Naive thymus-derived CD4-positive, alpha-beta T cell (primary cell): ENCODE measurements at regions not wholly inside any gene's neighbourhood (a gene's known extent, or its start where the extent isn't known, plus 50 kb on each side); places are given as distances from the start of the nearest gene placed in this dataset.
"Not testable (repeated sequence)": the region's sequence is repeated elsewhere in the genome, so short reads cannot be mapped to it uniquely, and the experiment has no call there.

Experiments
- ATAC-seq: fragments of 150-1000 bp; cut with Tn5 transposase; 2 replicates; pipeline ENCODE4 v1.10.0; 2021; ENCODE audit warnings: mild to moderate bottlenecking, moderate library complexity
- CTCF ChIA-PET: fragments of 350-600 bp; sonication (Branson Sonifier 250); formaldehyde crosslinking; loops from one replicate; lab custom pipeline; 2021; ENCODE audit warnings: antibody characterized with exemption; lab: Charles Lee
- POLR2A ChIA-PET: fragments of 350-600 bp; sonication (Branson Sonifier 250); formaldehyde crosslinking; loops from one replicate; lab custom pipeline; 2021; ENCODE audit warnings: antibody characterized with exemption, inconsistent platforms; lab: Charles Lee
- DNase-seq, 9 donors: peaks; one replicate each; pipeline versions ENCODE4 v3.0.0 to v3.0.0-alpha.2; 2020 to 2022; ENCODE audit warnings: mixed read lengths in 1 of 9
- H3K27ac ChIP-seq: one replicate; pipeline ENCODE4 v1.7.0; 2013; ENCODE audit warnings: mild to moderate bottlenecking, low read depth, low read length, moderate library complexity
- H3K27me3 ChIP-seq, 2 donors: one replicate each; pipeline ENCODE4 v1.7.0; 2013; ENCODE audit warnings: low read length in 2 of 2, mild to moderate bottlenecking in 2 of 2, moderate library complexity in 2 of 2; ENCODE audit not compliant: control insufficient read depth in 2 of 2, insufficient read depth in 2 of 2
- H3K36me3 ChIP-seq, 3 experiments: 1 replicate in 2 of 3; 2 replicates in 1 of 3; pipeline ENCODE4 v1.7.0; 2013; ENCODE audit warnings: low read length in 3 of 3, mild to moderate bottlenecking in 3 of 3, moderate library complexity in 1 of 3; ENCODE audit not compliant: insufficient read depth in 3 of 3, control insufficient read depth in 2 of 3
- H3K4me1 ChIP-seq, 2 donors: one replicate each; pipeline ENCODE4 v1.7.0; 2013; ENCODE audit warnings: low read length in 2 of 2, mild to moderate bottlenecking in 2 of 2, moderate library complexity in 1 of 2; ENCODE audit not compliant: control insufficient read depth in 2 of 2, insufficient read depth in 2 of 2
- H3K4me3 ChIP-seq: 2 replicates; pipeline ENCODE4 v1.7.0; 2013; ENCODE audit warnings: mild to moderate bottlenecking, low read length
- H3K9me3 ChIP-seq, 3 experiments: 1 replicate in 2 of 3; 2 replicates in 1 of 3; pipeline ENCODE4 v1.7.0; 2013; ENCODE audit warnings: low read length in 3 of 3; ENCODE audit not compliant: control insufficient read depth in 2 of 3
- H3K27ac Mint-ChIP-seq, 9 donors: one replicate each; pipeline ENCODE4 v1.8.0; 2020 to 2022; ENCODE audit warnings: mixed read lengths in 9 of 9, mild to moderate bottlenecking in 8 of 9, moderate library complexity in 5 of 9, inconsistent platforms in 2 of 9
- H3K27me3 Mint-ChIP-seq, 5 donors: one replicate each; pipeline ENCODE4 v1.8.0; 2021 to 2022; ENCODE audit warnings: mixed read lengths in 5 of 5, mild to moderate bottlenecking in 1 of 5
- H3K36me3 Mint-ChIP-seq, 5 donors: one replicate each; pipeline ENCODE4 v1.8.0; 2020 to 2022; ENCODE audit warnings: mixed read lengths in 5 of 5, mild to moderate bottlenecking in 3 of 5, inconsistent platforms in 1 of 5
- H3K4me1 Mint-ChIP-seq, 7 donors: one replicate each; pipeline ENCODE4 v1.8.0; 2020 to 2022; ENCODE audit warnings: mixed read lengths in 7 of 7, mild to moderate bottlenecking in 3 of 7, inconsistent platforms in 1 of 7
- H3K4me3 Mint-ChIP-seq, 10 donors: one replicate each; pipeline ENCODE4 v1.8.0; 2020 to 2022; ENCODE audit warnings: mild to moderate bottlenecking in 10 of 10, mixed read lengths in 10 of 10, moderate library complexity in 6 of 10, inconsistent platforms in 2 of 10
- H3K9me3 Mint-ChIP-seq, 11 donors: one replicate each; pipeline ENCODE4 v1.8.0; 2020 to 2022; ENCODE audit warnings: mixed read lengths in 11 of 11, mild to moderate bottlenecking in 4 of 11, inconsistent platforms in 1 of 11, moderate library complexity in 1 of 11
- intact Hi-C, 2 donors: fragments of 100-400 bp; cut with micrococcal nuclease; formaldehyde crosslinking; loops; one replicate each; pipeline ENCODE4 v1.15.1; 2023

- POLR2A ChIA-PET = no interaction called here
- no peak overlapping the region for H3K4me3 Mint-ChIP-seq
- H3K4me1 Mint-ChIP-seq = no peaks in the 10 kb centered on the region
- H3K36me3 Mint-ChIP-seq = no peaks in the 10 kb centered on the region
- ATAC-seq (no peak), DNase-seq (no peak)
- CTCF ChIA-PET = no interaction called here
- Histone ChIP-seq H3K27me3 (no peaks in the 10 kb centered on the region), H3K36me3 (no peaks in the 10 kb centered on the region), H3K4me1 (no peaks in the 10 kb centered on the region), H3K4me3 (no peak overlapping the region), H3K27ac (no peak overlapping the region), H3K9me3 (no peaks in the 10 kb centered on the region)
- H3K9me3 Mint-ChIP-seq = peaks cover 0 to 5% (median 4%) of the 10 kb centered on the region in 11 donors
- intact Hi-C loops = no loop called here
- no peak overlapping the region for H3K27ac Mint-ChIP-seq
- no peaks in the 10 kb centered on the region for H3K27me3 Mint-ChIP-seq
Measured at GRCh38 chr4:133273401-133273800, 124.3 kb downstream of the PCDH10 start.

- Histone ChIP-seq H3K27ac (no peak overlapping the region), H3K9me3 (no peaks in the 10 kb centered on the region), H3K4me1 (no peaks in the 10 kb centered on the region), H3K36me3 (no peaks in the 10 kb centered on the region), H3K4me3 (no peak overlapping the region), H3K27me3 (no peaks in the 10 kb centered on the region)
- ATAC-seq (no peak), DNase-seq (no peak)
- intact Hi-C loops = no loop called here
- Mint-ChIP-seq H3K4me3 (no peak overlapping the region), H3K36me3 (no peaks in the 10 kb centered on the region), H3K9me3 (peaks cover 0 to 5% (median 0%) of the 10 kb centered on the region in 11 donors), H3K27me3 (no peaks in the 10 kb centered on the region), H3K27ac (no peak overlapping the region), H3K4me1 (no peaks in the 10 kb centered on the region)
- POLR2A ChIA-PET = no interaction called here
- CTCF ChIA-PET = no interaction called here
Measured at GRCh38 chr4:133270021-133270570, 121.0 kb downstream of the PCDH10 start.

GRCh38 chr4:133268205-133268604, 119.1 kb downstream of the PCDH10 start:
- no peaks in the 10 kb centered on the region for H3K27me3 ChIP-seq
- H3K27ac Mint-ChIP-seq = no peak overlapping the region

GRCh38 chr4:133267506-133267905, 118.4 kb downstream of the PCDH10 start:
- CTCF ChIA-PET, H3K4me1 Mint-ChIP-seq, H3K9me3 Mint-ChIP-seq, intact Hi-C loops, H3K36me3 ChIP-seq, POLR2A ChIA-PET, H3K4me3 Mint-ChIP-seq, H3K9me3 ChIP-seq, H3K4me1 ChIP-seq, H3K27me3 ChIP-seq, H3K36me3 Mint-ChIP-seq, DNase-seq, ATAC-seq, H3K4me3 ChIP-seq, H3K27ac Mint-ChIP-seq, H3K27me3 Mint-ChIP-seq, H3K27ac ChIP-seq: not testable (repeated sequence)

More at GRCh38 chr4:133268205-133268604, 119.1 kb downstream of the PCDH10 start:
- H3K36me3 Mint-ChIP-seq = no peaks in the 10 kb centered on the region
- no peak overlapping the region for H3K4me3 ChIP-seq
- DNase-seq = no peak
- H3K9me3 ChIP-seq = no peaks in the 10 kb centered on the region
- POLR2A ChIA-PET = no interaction called here
- H3K27me3 Mint-ChIP-seq = no peaks in the 10 kb centered on the region
- H3K27ac ChIP-seq = no peak overlapping the region
- H3K4me1 Mint-ChIP-seq = no peaks in the 10 kb centered on the region
- H3K36me3 ChIP-seq = no peaks in the 10 kb centered on the region
- CTCF ChIA-PET = no interaction called here
- intact Hi-C loops = no loop called here
- no peaks in the 10 kb centered on the region for H3K4me1 ChIP-seq
- no peak for ATAC-seq
- no peak overlapping the region for H3K4me3 Mint-ChIP-seq
- peaks cover 0 to 5% (median 0%) of the 10 kb centered on the region in 11 donors for H3K9me3 Mint-ChIP-seq

- H3K36me3 ChIP-seq, H3K4me3 ChIP-seq, ATAC-seq, DNase-seq, H3K27ac ChIP-seq, H3K27me3 Mint-ChIP-seq, H3K9me3 Mint-ChIP-seq, H3K4me3 Mint-ChIP-seq, H3K4me1 Mint-ChIP-seq, POLR2A ChIA-PET, H3K27ac Mint-ChIP-seq, CTCF ChIA-PET, H3K9me3 ChIP-seq, H3K4me1 ChIP-seq, H3K27me3 ChIP-seq, H3K36me3 Mint-ChIP-seq, intact Hi-C loops: not testable (repeated sequence)
Measured at GRCh38 chr4:133266966-133267365, 117.9 kb downstream of the PCDH10 start.

GRCh38 chr4:133264251-133264650, 115.2 kb downstream of the PCDH10 start:
- H3K4me3 ChIP-seq, H3K27me3 ChIP-seq, H3K36me3 Mint-ChIP-seq, H3K27ac ChIP-seq, H3K36me3 ChIP-seq, H3K27ac Mint-ChIP-seq, DNase-seq, ATAC-seq, H3K4me1 ChIP-seq, intact Hi-C loops, H3K9me3 ChIP-seq, H3K4me3 Mint-ChIP-seq, H3K9me3 Mint-ChIP-seq, POLR2A ChIA-PET, CTCF ChIA-PET, H3K27me3 Mint-ChIP-seq, H3K4me1 Mint-ChIP-seq: not testable (repeated sequence)

GRCh38 chr4:133263104-133263503, 114.0 kb downstream of the PCDH10 start:
- Mint-ChIP-seq H3K27me3 (no peaks in the 10 kb centered on the region), H3K4me3 (no peak overlapping the region), H3K27ac (no peak overlapping the region), H3K9me3 (peaks cover 0 to 5% (median 0%) of the 10 kb centered on the region in 11 donors), H3K36me3 (no peaks in the 10 kb centered on the region), H3K4me1 (no peaks in the 10 kb centered on the region)
- ChIA-PET CTCF (no interaction called here), POLR2A (no interaction called here)
- H3K4me3 ChIP-seq = no peak overlapping the region
- no peak for ATAC-seq
- H3K4me1 ChIP-seq = no peaks in the 10 kb centered on the region
- intact Hi-C loops = no loop called here
- no peak for DNase-seq
- no peaks in the 10 kb centered on the region for H3K36me3 ChIP-seq
- H3K27me3 ChIP-seq = no peaks in the 10 kb centered on the region
- no peak overlapping the region for H3K27ac ChIP-seq
- no peaks in the 10 kb centered on the region for H3K9me3 ChIP-seq
